ENCODE measurements at regions not wholly inside any gene's neighbourhood (a gene's known extent, or its start where the extent isn't known, plus 50 kb on each side); places are given as distances from the start of the nearest gene placed in this dataset.
"Not testable (repeated sequence)": the region's sequence is repeated elsewhere in the genome, so short reads cannot be mapped to it uniquely, and the experiment has no call there.

DNA sequence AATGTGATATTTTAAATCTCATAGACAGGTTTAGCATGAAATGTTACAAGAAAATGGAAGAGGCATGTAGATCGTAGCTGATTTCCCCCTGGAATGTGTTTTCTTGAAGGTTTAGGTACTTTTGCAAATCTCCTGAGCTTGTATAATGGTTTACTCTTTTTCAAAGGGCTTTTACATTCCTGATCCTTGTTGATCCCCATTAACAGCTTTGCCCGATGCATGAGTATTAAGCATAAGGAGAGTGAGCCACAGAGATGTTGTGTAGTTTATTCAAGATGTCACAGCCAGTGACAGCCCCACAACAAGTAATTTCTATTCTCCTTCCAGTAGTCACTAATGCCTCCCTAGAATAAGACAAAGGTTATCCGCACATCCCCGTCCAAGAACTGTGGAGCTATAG lies 103.7 kb downstream of the SKIDA1 start:
- no peak for ATAC-seq (replicated peaks)
- no peaks in the 10 kb centered on the region for H3K9me3 Mint-ChIP-seq
- no peaks in the 10 kb centered on the region for H3K36me3 Mint-ChIP-seq (ENCODE audit: low read depth)
- H3K27me3 Mint-ChIP-seq, result peaks cover 4% of the 10 kb centered on the region
- no peak overlapping the region for H3K27ac Mint-ChIP-seq
- no peaks in the 10 kb centered on the region for H3K4me1 Mint-ChIP-seq
- no peak overlapping the region for H3K4me3 Mint-ChIP-seq

DNA sequence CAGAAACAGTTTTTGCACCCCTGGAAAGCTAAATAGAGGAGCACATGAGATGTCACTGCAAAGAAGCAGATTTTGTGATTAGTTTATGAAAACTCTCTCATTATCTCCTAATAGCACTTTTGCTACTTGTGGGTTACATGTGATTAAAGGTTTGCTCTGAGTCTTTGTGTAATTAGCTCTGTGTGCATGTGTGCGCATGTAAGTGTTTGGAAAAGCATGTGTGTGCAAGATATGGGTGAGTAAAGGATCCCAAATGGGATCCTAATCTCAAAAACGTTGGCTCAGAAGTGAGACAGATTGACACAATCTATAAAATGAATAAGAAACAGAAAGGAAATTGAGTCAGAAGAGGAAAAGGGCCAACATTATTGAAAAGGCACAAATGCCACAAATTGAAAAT lies 104.5 kb downstream of the SKIDA1 start:
- Mint-ChIP-seq H3K27ac (no peak overlapping the region), H3K27me3 (peaks cover 4% of the 10 kb centered on the region), H3K9me3 (no peaks in the 10 kb centered on the region), H3K36me3 (ENCODE audit: low read depth) (no peaks in the 10 kb centered on the region), H3K4me3 (no peak overlapping the region), H3K4me1 (no peaks in the 10 kb centered on the region)
- no peak for ATAC-seq (replicated peaks)

DNA sequence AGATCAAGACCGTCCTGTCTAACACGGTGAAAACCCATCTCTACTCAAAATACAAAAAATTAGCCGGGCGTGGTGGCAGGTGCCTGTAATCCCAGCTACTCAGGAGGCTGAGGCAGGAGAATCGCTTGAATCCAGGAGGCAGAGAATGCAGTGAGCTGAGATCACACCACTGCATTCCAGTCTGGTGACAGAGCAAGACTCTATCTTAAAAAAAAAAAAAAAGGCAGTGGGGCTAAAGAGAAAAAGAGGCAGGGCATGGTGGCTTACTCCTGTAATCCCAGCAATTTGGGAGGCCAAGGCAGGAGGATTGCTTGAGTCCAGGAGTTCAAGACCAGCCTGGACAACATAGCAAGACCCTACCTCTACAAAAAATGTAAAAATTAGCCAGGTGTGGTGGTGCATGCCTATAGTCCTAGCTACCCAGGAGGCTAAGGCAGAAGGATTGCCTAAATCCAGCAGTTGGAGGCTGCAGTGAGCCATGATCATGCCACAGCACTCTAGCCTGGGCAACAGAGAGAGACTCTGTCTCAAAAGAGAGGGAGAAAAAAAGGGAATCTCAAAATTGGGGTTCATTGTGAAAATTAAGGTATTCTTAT lies 106.4 kb downstream of the SKIDA1 start:
- not testable (repeated sequence) for H3K9me3 Mint-ChIP-seq; H3K27ac Mint-ChIP-seq; ATAC-seq (replicated peaks)

DNA sequence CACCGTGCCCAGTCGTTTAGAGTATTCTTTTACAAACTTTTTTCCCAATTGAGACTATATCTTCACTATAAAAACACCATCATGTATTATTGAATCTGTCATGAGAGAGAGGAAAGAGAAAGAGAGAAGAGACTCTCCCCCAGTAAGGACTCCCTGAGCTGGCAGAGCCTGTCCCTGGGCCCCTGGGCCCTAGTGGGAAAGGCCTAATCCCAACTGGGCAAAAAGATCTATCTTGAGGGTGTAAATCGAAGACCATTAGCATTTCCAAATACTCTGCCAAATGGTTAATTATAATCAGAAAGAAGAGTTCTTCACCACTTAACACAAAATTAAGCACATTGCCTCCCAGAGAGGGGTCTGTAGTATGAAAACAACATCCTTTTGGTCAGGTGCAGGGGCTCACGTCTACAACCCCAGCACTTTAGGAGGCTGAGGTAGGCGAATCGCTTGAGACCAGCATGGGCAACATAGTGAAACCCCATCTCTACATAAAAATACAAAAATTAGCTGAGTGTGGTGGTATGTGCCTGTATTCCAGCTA lies 108.2 kb downstream of the SKIDA1 start:
- Mint-ChIP-seq H3K4me1 (no peaks in the 10 kb centered on the region), H3K27me3 (peaks cover 13% of the 10 kb centered on the region), H3K27ac (no peak overlapping the region), H3K4me3 (no peak overlapping the region), H3K36me3 (ENCODE audit: low read depth) (no peaks in the 10 kb centered on the region), H3K9me3 (no peaks in the 10 kb centered on the region)
- ATAC-seq (replicated peaks), result no peak

More for the DNA sequence above, 106.4 kb downstream of the SKIDA1 start:
- not testable (repeated sequence) for H3K36me3 Mint-ChIP-seq (ENCODE audit: low read depth); H3K27me3 Mint-ChIP-seq; H3K4me3 Mint-ChIP-seq; H3K4me1 Mint-ChIP-seq

GRCh38 chr10:21413680-21414079 lies 111.8 kb downstream of the SKIDA1 start:
- no peak for ATAC-seq (replicated peaks)
- Mint-ChIP-seq H3K27ac (no peak overlapping the region), H3K9me3 (no peaks in the 10 kb centered on the region), H3K4me1 (no peaks in the 10 kb centered on the region), H3K27me3 (peaks cover 15% of the 10 kb centered on the region), H3K4me3 (no peak overlapping the region), H3K36me3 (ENCODE audit: low read depth) (no peaks in the 10 kb centered on the region)

DNA sequence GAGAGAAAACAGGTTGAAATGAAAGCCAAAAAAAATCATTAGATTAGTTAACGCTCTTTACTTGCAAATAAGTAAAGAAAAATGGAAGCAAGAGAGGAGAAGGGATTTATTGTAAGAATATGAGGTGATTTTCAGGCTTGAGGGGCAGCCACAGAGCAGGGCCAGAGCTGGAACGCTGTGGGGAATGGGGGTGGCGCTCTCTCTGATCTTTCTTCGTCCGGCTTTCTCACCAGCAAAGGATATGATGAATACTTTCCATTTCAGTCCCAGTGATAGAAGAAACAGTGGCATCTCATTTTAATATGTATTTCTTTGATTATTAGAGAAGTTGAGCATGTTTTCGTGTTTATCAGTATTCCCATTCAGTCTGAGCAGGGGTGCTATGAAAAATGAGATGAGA lies 112.2 kb downstream of the SKIDA1 start:
- Mint-ChIP-seq H3K4me3 (no peak overlapping the region), H3K27me3 (peaks cover 15% of the 10 kb centered on the region), H3K36me3 (ENCODE audit: low read depth) (no peaks in the 10 kb centered on the region), H3K9me3 (no peaks in the 10 kb centered on the region), H3K27ac (no peak overlapping the region), H3K4me1 (no peaks in the 10 kb centered on the region)
- ATAC-seq (replicated peaks), result no peak

DNA sequence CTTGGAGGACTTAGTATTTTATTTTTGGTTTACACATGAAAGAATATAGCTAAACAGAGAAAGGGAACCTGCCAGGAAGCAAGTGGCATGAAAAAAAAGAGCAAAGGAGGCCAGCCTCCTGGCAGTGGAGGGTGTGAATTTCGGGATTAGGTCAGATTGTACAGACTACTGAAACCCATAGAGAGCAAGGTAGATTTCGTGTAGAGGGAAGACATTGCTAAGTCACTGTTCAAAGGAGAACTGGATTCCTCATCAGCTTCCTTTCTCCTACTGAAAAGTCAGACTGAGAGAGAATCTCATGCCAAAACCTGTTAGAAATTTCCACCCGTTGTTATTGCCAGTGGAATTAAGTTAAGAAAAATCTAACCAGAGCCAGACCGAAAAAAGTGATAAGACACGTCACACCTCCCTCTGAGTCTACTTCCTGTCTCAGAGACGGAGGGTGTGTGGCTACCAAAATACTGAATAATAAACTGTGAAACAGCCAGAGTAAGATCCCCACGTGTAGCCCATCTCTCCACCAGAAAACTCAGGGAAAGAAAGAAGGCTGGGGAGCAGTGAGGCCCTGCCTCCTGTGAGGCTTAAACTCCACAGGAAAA lies 118.8 kb downstream of the SKIDA1 start:
- Mint-ChIP-seq H3K4me3 (peak overlapping the region; percentile 63), H3K4me1 (peaks cover 15% of the 10 kb centered on the region), H3K36me3 (ENCODE audit: low read depth) (no peaks in the 10 kb centered on the region), H3K9me3 (no peaks in the 10 kb centered on the region), H3K27ac (peak overlapping the region; percentile 86), H3K27me3 (peaks cover 4% of the 10 kb centered on the region)
- ATAC-seq (replicated peaks), result peak; percentile 91

- peaks cover 15% of the 10 kb centered on the region for H3K4me1 Mint-ChIP-seq
- ATAC-seq (replicated peaks), result no peak
- peaks cover 3% of the 10 kb centered on the region for H3K27me3 Mint-ChIP-seq
- no peaks in the 10 kb centered on the region for H3K36me3 Mint-ChIP-seq (ENCODE audit: low read depth)
- H3K27ac Mint-ChIP-seq, result peak overlapping the region; percentile 86
- H3K4me3 Mint-ChIP-seq, result peak overlapping the region; percentile 63
- no peaks in the 10 kb centered on the region for H3K9me3 Mint-ChIP-seq
These were observed 119.5 kb downstream of the SKIDA1 start for GRCh38 chr10:21405981-21406380.

DNA sequence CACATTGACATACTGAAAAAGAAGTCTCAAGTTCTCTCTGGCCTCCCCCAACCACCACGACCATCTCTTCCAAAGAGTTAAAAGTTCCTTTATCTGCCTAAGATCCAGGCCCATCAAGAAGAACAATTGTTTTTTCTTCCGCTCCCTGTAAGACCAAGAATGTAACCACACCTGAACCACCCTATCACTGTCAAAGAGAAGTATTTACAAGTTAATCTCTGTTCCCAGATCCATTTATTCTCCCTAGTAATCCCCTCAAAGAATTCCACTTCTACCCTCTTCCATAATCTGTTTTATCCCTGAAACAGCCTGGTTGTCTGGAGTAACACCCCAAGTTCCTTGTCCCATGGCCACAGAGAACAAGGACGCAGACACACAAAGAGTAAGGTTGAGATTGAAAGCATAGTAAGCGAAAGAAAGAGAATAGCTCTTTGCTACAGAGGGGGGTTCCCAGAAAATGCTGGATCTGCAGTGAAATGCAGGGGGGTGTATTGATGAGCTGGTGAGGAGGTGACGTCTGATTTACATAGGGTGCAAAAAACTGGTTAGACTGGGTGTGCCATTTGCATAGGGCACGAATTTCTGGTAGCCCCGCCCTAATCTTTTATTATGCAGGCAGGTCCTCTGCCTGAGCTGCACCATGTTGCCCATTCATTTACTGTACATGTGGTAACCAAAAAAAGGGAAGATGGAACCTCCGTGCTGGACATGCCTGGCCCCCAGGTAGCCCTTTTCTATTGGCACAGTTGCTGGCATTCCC lies 122.0 kb downstream of the SKIDA1 start:
- ATAC-seq (replicated peaks), result no peak
- Mint-ChIP-seq H3K4me1 (peaks cover 15% of the 10 kb centered on the region), H3K27me3 (no peaks in the 10 kb centered on the region), H3K9me3 (no peaks in the 10 kb centered on the region), H3K27ac (no peak overlapping the region), H3K4me3 (no peak overlapping the region), H3K36me3 (ENCODE audit: low read depth) (no peaks in the 10 kb centered on the region)

DNA sequence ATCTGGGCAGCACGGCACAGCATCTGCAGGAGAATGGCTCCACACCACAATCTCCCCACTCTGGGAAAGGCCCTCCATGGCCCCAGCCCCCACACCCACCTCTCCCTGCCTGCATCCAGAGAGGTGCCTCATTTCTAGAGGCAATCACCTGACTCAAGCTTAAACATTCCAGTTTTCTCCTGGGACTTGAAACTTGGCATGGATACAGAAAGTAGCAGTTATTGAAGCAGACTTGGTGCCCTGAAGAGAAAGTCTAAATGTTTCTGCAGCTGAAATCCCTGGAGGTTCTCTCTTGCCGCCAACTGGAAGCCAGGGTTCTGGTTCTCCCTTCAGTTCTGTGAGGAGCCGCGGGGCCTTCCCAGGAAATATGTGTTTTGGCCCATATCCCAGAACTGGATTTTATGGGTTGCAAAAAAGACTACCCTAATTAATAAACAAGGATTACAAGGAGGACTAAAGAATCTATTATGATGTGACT lies 122.8 kb downstream of the SKIDA1 start:
- H3K36me3 Mint-ChIP-seq (ENCODE audit: low read depth), result no peaks in the 10 kb centered on the region
- H3K27me3 Mint-ChIP-seq, result no peaks in the 10 kb centered on the region
- H3K4me1 Mint-ChIP-seq, result peaks cover 15% of the 10 kb centered on the region
- no peak overlapping the region for H3K4me3 Mint-ChIP-seq
- H3K9me3 Mint-ChIP-seq, result no peaks in the 10 kb centered on the region
- no peak for ATAC-seq (replicated peaks)
- no peak overlapping the region for H3K27ac Mint-ChIP-seq

DNA sequence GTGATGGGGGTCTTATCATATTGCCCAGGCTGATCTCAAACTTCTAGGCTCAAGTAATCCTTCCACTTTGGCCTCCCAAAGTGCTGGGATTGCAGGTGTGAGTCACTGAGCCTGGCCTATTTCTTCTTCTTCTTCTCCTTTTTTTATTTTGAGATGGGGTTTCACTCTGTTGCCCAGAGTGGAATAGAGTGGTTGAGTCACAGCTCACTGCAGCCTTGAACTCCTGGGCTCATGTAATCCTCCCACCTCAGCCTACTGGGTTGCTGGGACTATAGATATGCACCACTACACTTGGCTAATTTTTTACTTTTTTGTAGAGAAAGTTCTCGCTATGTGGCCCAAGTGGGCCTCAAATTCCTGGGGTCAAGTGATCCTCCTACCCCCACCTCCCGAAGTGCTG lies 124.3 kb downstream of the SKIDA1 start:
- Mint-ChIP-seq H3K4me3 (no peak overlapping the region), H3K27ac (no peak overlapping the region), H3K9me3 (no peaks in the 10 kb centered on the region), H3K4me1 (peaks cover 2% of the 10 kb centered on the region), H3K36me3 (ENCODE audit: low read depth) (no peaks in the 10 kb centered on the region), H3K27me3 (no peaks in the 10 kb centered on the region)
- ATAC-seq (replicated peaks), result no peak

GRCh38 chr10:21399392-21400035 lies 126.0 kb downstream of the SKIDA1 start:
- Mint-ChIP-seq H3K9me3 (no peaks in the 10 kb centered on the region), H3K4me1 (no peaks in the 10 kb centered on the region), H3K27me3 (no peaks in the 10 kb centered on the region), H3K27ac (no peak overlapping the region), H3K4me3 (no peak overlapping the region), H3K36me3 (ENCODE audit: low read depth) (no peaks in the 10 kb centered on the region)
- ATAC-seq (replicated peaks), result no peak

DNA sequence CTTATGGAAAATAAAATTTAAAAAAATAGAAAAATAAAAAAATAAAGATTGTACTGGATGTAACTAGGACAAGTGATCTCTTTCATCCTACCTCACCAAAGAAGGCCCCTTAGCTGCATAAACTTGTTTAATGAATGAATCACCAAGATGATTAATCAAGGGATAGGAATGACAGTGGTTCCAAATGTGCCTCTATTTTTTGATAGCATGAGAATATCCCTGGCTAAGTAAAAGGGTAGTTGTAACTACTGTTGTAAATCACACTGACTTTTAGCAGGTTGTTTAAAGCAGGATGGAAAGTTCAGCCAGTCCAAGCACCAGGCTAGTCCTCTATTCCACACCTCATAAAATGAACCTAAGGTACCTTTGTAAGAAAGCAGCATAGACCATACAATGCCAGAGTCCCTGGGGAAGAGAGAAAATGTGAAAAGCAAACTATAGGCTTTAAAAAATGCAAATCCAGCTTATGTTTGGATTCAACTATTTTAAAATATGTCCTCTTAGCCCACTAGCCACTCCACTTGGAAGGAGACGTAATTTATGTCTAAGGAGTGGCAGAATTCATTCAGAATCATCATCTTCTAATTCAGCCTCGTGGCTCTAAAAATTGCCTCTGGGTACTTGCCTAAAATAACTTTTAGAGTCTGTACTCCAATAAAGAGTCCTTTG lies 126.8 kb downstream of the SKIDA1 start:
- no peaks in the 10 kb centered on the region for H3K9me3 Mint-ChIP-seq
- ATAC-seq (replicated peaks), result no peak
- no peak overlapping the region for H3K27ac Mint-ChIP-seq
- H3K4me1 Mint-ChIP-seq, result no peaks in the 10 kb centered on the region
- H3K27me3 Mint-ChIP-seq, result no peaks in the 10 kb centered on the region
- H3K36me3 Mint-ChIP-seq (ENCODE audit: low read depth), result no peaks in the 10 kb centered on the region
- no peak overlapping the region for H3K4me3 Mint-ChIP-seq

GRCh38 chr10:21396889-21397288 lies 128.6 kb downstream of the SKIDA1 start:
- no peak for ATAC-seq (replicated peaks)
- no peaks in the 10 kb centered on the region for H3K4me1 Mint-ChIP-seq
- H3K36me3 Mint-ChIP-seq (ENCODE audit: low read depth), result no peaks in the 10 kb centered on the region
- no peaks in the 10 kb centered on the region for H3K9me3 Mint-ChIP-seq
- no peak overlapping the region for H3K27ac Mint-ChIP-seq
- no peaks in the 10 kb centered on the region for H3K27me3 Mint-ChIP-seq
- no peak overlapping the region for H3K4me3 Mint-ChIP-seq

Data from activated T-helper 17 cell treated with anti-CD3 and anti-CD28 coated beads, Interleukin-2, amount 50 U/mL, for 72 hours (primary cell).